Heart left ventricle (tissue), 13 donors: ENCODE measurements at regions not wholly inside any gene's neighbourhood (a gene's known extent, or its start where the extent isn't known, plus 50 kb on each side); places are given as distances from the start of the nearest gene placed in this dataset.

ENCODE experiments used
- CTCF ChIP-seq, 12 donors: fragments of 200-600 bp; sonication (generic) in 4 of 12; IDR thresholded peaks; one replicate each; pipeline versions ENCODE4 v1.5.0 to v1.8.0; 2018 to 2022; ENCODE audit warnings: antibody characterized with exemption in 12 of 12, mild to moderate bottlenecking in 5 of 12
- POLR2A ChIP-seq, 2 donors: fragments of 450-650 bp; IDR thresholded peaks; one replicate each; pipeline ENCODE4 v1.6.1; 2017; ENCODE audit warnings: antibody characterized with exemption in 2 of 2, mild to moderate bottlenecking in 2 of 2, moderate library complexity in 2 of 2
- donor health status: ischemic (EF 13 %, LVEDD 7.1; RV severe dilation, severe dysfunction).
- donor health status: DM: no; HTN: yes; CAD: no.
- donor health status: DM: no; HTN: no; CAD: no.
- donor health status: ischemic (EF 25% LVEDD 6.9; RV normal size, moderate dysfunction).
- donor health status: ischemic (EF 25% LVEDD 5.7; RV mildly dilated, moderate dysfunction).
- donor health status: ischemic (EF 35%, LVEDD 5.7; RV mildly dilated, moderate dysfunction).
- donor health status: nonischemic (EF 11% LVEDD 7.7; RV severe dilation, severe dysfunction).
- donor health status: DM: yes; HTN: yes; CAD: no.
- donor health status: PGD.
- donor health status: ischemic (EF 29% LVEDD 5.4; RV normal size, mild dysfunction).
- donor health status: nonischemic (EF 23%, LVEDD 6.1; RV moderate dilation, normal function).

- TF ChIP-seq CTCF (IDR thresholded peaks at IDR 0.05): no peak
- TF ChIP-seq POLR2A (IDR thresholded peaks at IDR 0.05): no peak
Observed at GRCh38 chr20:51211191-51211590, 188.3 kb upstream of the KCNG1 start.
